ENCODE measurements at regions not wholly inside any gene's neighbourhood (a gene's known extent, or its start where the extent isn't known, plus 50 kb on each side); places are given as distances from the start of the nearest gene placed in this dataset.

DNA sequence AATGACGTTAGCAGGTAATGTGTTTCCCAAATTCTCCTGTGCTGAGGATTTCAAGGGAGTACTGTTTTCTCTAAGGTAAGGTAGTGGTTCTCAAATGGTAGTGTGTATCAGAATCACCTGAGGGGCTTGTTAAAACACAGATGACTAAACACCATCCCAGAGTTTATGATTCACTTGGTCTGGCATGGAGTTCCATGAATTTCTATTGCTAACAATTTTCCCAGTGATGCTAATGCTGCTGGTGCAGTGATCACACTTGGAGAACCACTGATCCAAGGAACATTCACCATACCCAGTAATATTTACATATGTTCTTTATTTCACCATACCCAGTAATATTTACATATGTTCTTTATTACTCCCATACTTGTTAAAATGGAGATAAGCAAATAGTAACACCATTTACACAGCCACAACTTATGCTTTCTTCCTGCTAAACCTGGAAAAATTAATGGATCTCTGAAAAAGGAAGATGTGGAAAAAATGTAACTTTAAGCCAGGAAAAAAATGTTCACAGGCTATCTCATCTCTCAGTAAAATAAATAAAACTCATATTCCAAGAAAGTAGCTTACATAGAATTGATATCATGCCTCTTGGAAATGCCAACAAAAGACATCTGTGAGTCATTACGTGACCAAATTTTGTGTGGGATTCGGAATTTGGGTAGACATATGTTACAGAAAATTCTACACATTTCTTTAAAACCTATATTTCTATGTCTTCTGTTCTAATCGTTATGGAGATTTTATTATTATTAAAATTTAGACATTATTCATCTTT is 129.5 kb downstream of the MMUT start:
- ATAC-seq (ENCODE audit: low FRiP score) (no peak), DNase-seq (ENCODE audit: low spot score) (no peak)
- TF ChIP-seq, protein P1, sequence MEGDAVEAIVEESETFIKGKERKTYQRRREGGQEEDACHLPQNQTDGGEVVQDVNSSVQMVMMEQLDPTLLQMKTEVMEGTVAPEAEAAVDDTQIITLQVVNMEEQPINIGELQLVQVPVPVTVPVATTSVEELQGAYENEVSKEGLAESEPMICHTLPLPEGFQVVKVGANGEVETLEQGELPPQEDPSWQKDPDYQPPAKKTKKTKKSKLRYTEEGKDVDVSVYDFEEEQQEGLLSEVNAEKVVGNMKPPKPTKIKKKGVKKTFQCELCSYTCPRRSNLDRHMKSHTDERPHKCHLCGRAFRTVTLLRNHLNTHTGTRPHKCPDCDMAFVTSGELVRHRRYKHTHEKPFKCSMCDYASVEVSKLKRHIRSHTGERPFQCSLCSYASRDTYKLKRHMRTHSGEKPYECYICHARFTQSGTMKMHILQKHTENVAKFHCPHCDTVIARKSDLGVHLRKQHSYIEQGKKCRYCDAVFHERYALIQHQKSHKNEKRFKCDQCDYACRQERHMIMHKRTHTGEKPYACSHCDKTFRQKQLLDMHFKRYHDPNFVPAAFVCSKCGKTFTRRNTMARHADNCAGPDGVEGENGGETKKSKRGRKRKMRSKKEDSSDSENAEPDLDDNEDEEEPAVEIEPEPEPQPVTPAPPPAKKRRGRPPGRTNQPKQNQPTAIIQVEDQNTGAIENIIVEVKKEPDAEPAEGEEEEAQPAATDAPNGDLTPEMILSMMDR (IDR thresholded peaks at IDR 0.05) = no peak

DNA sequence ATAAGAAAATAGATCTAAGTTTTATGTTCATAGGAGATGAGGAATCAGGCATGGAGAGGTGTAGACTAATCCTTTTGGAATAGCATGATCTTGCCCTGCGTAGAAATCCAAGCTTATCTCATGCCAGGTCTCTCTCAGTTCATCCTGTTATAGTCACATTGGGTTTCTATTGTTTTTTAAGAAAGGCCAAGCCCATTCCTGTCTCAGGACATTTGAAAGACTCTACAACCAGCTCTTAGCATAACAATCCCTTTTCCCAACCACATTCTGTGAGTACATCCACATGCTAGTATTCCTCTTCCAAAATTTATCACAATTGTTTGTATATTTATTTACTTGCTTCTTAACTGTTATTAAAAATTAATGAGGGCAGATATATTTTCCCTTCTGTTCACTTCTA is 130.3 kb downstream of the MMUT start:
- no peak for DNase-seq (ENCODE audit: low spot score)
- no peak for ATAC-seq (ENCODE audit: low FRiP score)
- TF ChIP-seq, protein P1 (IDR thresholded peaks at IDR 0.05) = no peak

DNA sequence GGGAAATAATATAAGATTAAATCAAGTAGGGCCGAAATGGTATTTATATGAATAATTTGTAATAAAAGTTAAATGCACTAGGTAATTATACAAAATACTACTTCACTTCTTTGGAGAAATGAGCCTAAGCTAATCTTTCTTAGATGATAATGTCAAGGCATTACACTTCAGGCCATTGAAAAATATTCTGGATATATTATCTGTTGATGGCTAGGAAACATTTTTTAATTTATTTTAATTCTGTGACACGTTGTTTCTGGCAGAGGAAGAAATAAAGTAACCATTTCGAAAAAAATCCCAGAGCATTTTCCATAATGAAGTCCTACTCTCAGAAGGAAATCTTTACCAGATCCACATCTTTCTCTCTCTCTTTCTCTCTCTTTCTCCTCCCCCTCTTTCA is 133.9 kb downstream of the MMUT start:
- TF ChIP-seq, protein P1 (IDR thresholded peaks at IDR 0.05) = no peak
- no peak for ATAC-seq (ENCODE audit: low FRiP score)
- DNase-seq (ENCODE audit: low spot score) = no peak

DNA sequence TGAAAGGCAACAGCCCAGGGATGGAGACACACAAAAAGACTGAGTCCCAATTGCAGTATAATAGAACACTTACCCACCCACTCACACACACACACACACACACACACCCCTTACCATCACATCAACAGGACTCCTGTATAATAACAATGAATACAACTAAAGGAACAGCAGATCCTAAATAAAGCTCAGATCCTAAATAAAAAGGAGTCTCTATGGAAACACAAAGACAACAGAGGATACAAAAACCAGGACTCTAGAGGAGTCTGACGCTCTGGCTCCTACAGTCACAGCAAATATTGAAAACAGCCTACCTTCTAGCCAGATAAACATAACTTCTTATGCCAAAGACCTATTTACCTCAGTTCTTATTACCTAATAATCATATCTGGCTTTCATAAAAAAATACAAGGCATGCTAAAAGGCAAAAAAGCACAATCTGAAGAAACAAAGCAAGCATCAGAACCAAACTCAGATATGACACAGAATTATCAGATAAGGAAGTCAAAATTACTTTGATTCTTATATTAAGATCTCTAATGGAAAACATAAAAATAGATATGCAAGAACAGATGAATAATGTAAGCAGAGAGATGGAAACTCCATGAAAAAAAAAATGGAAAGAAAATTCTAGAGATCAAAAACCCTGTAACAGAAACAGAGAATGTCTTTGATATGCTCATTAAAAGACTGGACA is 134.9 kb downstream of the MMUT start:
- ATAC-seq (ENCODE audit: low FRiP score) = no peak
- DNase-seq (ENCODE audit: low spot score) = no peak
- TF ChIP-seq, protein P1 (IDR thresholded peaks at IDR 0.05) = no peak

DNA sequence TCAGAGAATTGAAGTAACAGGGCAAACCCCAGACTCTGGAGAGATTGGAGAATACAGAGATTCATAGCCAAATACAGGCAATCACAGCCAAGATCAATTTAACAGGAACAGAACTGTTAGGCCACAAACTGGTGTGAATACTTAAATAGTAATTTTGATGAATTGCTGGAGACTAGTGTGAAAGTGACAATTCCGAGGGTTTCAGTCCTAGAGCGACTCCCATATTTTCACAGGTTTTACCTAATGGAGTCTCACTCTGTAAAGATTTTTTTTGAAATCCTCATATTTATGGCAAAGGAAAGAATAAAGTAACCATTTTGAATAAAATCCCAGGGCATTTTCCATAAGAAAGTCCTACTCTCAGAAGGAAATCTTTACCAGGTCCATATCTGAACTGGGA is 135.5 kb downstream of the MMUT start:
- DNase-seq (ENCODE audit: low spot score) = no peak
- TF ChIP-seq, protein P1 (IDR thresholded peaks at IDR 0.05) = no peak
- no peak for ATAC-seq (ENCODE audit: low FRiP score)

DNA sequence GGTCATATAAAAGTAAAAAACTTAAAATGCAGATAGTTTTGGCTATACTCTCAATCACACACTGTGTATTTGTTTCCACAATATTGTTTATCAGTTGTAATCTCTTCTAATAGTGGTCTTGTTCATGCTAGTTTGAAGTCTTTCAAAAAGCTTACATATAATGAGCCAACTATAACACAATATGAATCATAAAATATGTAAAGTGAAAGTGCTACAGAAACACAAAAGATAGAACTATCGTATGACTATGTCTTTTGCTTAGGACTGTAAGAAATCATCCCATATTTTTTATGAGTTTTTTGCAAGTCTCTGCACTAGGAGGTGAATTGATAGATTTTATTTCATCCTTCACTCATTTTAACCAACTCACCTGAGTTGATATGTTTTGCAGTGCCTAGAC is 136.0 kb downstream of the MMUT start:
- DNase-seq (ENCODE audit: low spot score) (no peak), ATAC-seq (ENCODE audit: low FRiP score) (no peak)
- TF ChIP-seq, protein P1 (IDR thresholded peaks at IDR 0.05) = no peak

DNA sequence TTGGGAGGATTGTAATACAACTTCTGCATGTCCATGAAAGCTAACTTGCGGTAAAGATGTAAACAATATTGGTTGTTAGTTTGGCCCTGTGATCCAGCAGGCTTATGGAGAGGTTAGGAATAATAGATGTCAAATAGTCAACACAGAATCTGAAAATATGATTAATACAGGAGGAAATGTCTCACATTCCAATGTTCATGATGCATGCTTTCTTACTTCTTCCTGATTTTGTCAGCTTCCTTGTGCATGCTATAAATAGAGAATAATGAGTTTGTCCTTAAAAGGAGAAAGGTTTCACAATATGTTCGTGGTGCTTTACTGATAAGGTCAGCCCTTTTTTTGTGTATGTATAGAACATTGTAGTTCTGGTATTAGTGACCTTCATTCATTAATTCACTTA is 136.7 kb downstream of the MMUT start:
- DNase-seq (ENCODE audit: low spot score) (no peak), ATAC-seq (ENCODE audit: low FRiP score) (no peak)
- TF ChIP-seq, protein P1 (IDR thresholded peaks at IDR 0.05) = no peak

All from omental fat pad (tissue), 3 donors.